OCI-LY7 (cell line): ENCODE measurements at regions not wholly inside any gene's neighbourhood (a gene's known extent, or its start where the extent isn't known, plus 50 kb on each side); places are given as distances from the start of the nearest gene placed in this dataset.

Source experiments
- BruUV-seq: library from RNA; stranded (reverse); fragments of 400-500 nt; replicated peaks from 2 replicates; lab custom pipeline; 2021; lab: Mats Ljungman, UMichigan
- CTCF ChIA-PET: fragments of 300-600 bp; sonication (Branson Sonifier 250); formaldehyde crosslinking; loops from one replicate; lab custom pipeline; 2022; ENCODE audit warnings: antibody characterized with exemption; ENCODE audit not compliant: unreplicated experiment; lab: Charles Lee
- POLR2A ChIA-PET: fragments of 300-600 bp; sonication (Branson Sonifier 250); formaldehyde crosslinking; loops from one replicate; lab custom pipeline; 2022; ENCODE audit warnings: antibody characterized with exemption; lab: Charles Lee
- DNase-seq: peaks from one replicate; pipeline ENCODE4 v3.0.0-alpha.2; 2015; ENCODE audit warnings: low spot score
- H2AFZ ChIP-seq: fragments of 200-600 bp; sonication (generic), shearing (Covaris generic); 2 replicates; pipeline ENCODE4 v1.6.1; 2014; ENCODE audit warnings: mild to moderate bottlenecking, antibody characterized with exemption, low read length, moderate library complexity
- H3K27ac ChIP-seq: fragments of 200-600 bp; sonication (generic); 2 replicates; pipeline ENCODE4 v1.5.1; 2014; ENCODE audit warnings: mixed run types, low read depth, mild to moderate bottlenecking, moderate library complexity, low read length, inconsistent platforms; ENCODE audit not compliant: poor library complexity, severe bottlenecking
- H3K36me3 ChIP-seq: fragments of 200-600 bp; sonication (generic); 2 replicates; pipeline ENCODE4 v1.6.1; 2014; ENCODE audit warnings: mild to moderate bottlenecking, antibody characterized with exemption, low read length, moderate library complexity, mixed read lengths; ENCODE audit not compliant: insufficient read depth
- H3K4me1 ChIP-seq: fragments of 200-600 bp; sonication (generic); 2 replicates; pipeline ENCODE4 v1.5.1; 2014; ENCODE audit warnings: mild to moderate bottlenecking, low read length; ENCODE audit not compliant: insufficient read depth, poor library complexity, severe bottlenecking
- H3K4me2 ChIP-seq: fragments of 200-600 bp; sonication (generic); 2 replicates; pipeline ENCODE4 v1.6.1; 2014; ENCODE audit warnings: mild to moderate bottlenecking, low read length
- H3K4me3 ChIP-seq: fragments of 200-600 bp; sonication (generic); 2 replicates; pipeline ENCODE4 v1.5.1; 2014; ENCODE audit warnings: mild to moderate bottlenecking, low read depth, low read length; ENCODE audit not compliant: poor library complexity, severe bottlenecking
- H3K79me2 ChIP-seq: fragments of 200-600 bp; sonication (generic); 2 replicates; pipeline ENCODE4 v1.6.1; 2016; ENCODE audit warnings: low read depth, mild to moderate bottlenecking, low read length, moderate library complexity, mixed read lengths; ENCODE audit not compliant: insufficient read depth
- H3K9me2 ChIP-seq: fragments of 200-600 bp; sonication (generic); 2 replicates; pipeline ENCODE4 v1.6.1; 2016; ENCODE audit warnings: mild to moderate bottlenecking, low read length, mixed read lengths; ENCODE audit not compliant: insufficient read depth
- H3K9me3 ChIP-seq: fragments of 200-600 bp; sonication (generic); 2 replicates; pipeline ENCODE4 v1.6.1; 2014; ENCODE audit warnings: mild to moderate bottlenecking, mixed run types, low read length, mixed read lengths
- H4K20me1 ChIP-seq: fragments of 200-600 bp; sonication (generic); 2 replicates; pipeline ENCODE4 v1.6.1; 2014; ENCODE audit warnings: mild to moderate bottlenecking, antibody characterized with exemption, low read length, moderate library complexity, mixed read lengths; ENCODE audit not compliant: insufficient read depth
- CTCF ChIP-seq: fragments of 200-600 bp; sonication (generic); conservative IDR thresholded peaks from 2 replicates; pipeline ENCODE4 v1.5.1; 2014; ENCODE audit warnings: mild to moderate bottlenecking, antibody characterized with exemption, low read length, moderate library complexity, mixed read lengths
- EZH2phosphoT487 ChIP-seq: fragments of 200-600 bp; sonication (generic); IDR thresholded peaks from 2 replicates; pipeline ENCODE4 v1.6.1; 2018; ENCODE audit warnings: low read depth, borderline replicate concordance, mild to moderate bottlenecking, mixed run types, antibody characterized with exemption, low read length, moderate library complexity, mixed read lengths
- intact Hi-C: fragments of 100-400 bp; cut with micrococcal nuclease; formaldehyde crosslinking; loops from one replicate; pipeline ENCODE4 v1.10.0; 2022; ENCODE audit not compliant: unreplicated experiment

- Histone ChIP-seq H3K9me3 (no peaks in the 10 kb centered on the region), H3K4me1 (no peaks in the 10 kb centered on the region), H3K4me3 (no peak overlapping the region), H3K9me2 (no peaks in the 10 kb centered on the region), H3K4me2 (no peak overlapping the region), H3K79me2 (no peaks in the 10 kb centered on the region), H3K27ac (no peak overlapping the region), H3K36me3 (no peaks in the 10 kb centered on the region), H4K20me1 (no peaks in the 10 kb centered on the region), H2AFZ (no peak overlapping the region)
- DNase-seq, result no peak
- intact Hi-C loops, result no loop called here
- TF ChIP-seq CTCF, result no peak
- TF ChIP-seq EZH2phosphoT487, result no peak
- no TSS peak for BruUV-seq
- CTCF ChIA-PET, result no interaction called here
- POLR2A ChIA-PET, result no interaction called here
Observed at GRCh38 chr2:139403948-139404347, 623.8 kb upstream of the NXPH2 start.

- intact Hi-C loops, result no loop called here
- no peaks in the 10 kb centered on the region for H3K4me1 ChIP-seq
- H3K27ac ChIP-seq, result no peak overlapping the region
- no peaks in the 10 kb centered on the region for H4K20me1 ChIP-seq
- ChIA-PET CTCF (no interaction called here), POLR2A (interaction anchor here (0.6 to 0.7 kb wide), 2 partner anchors 35 to 170 kb away, joined by 3 read pairs; no protein-coding TSS in a partner anchor)
- no peaks in the 10 kb centered on the region for H3K36me3 ChIP-seq
- H3K4me3 ChIP-seq, result no peak overlapping the region
- no peaks in the 10 kb centered on the region for H3K79me2 ChIP-seq
- no TSS peak for BruUV-seq
- TF ChIP-seq CTCF (no peak), EZH2phosphoT487 (no peak)
- H3K9me3 ChIP-seq, result no peaks in the 10 kb centered on the region
- DNase-seq, result no peak
- no peak overlapping the region for H3K4me2 ChIP-seq
- H3K9me2 ChIP-seq, result no peaks in the 10 kb centered on the region; the same call in 1 of the 2 replicates
- no peak overlapping the region for H2AFZ ChIP-seq
Observed at GRCh38 chr2:139394801-139395200, 614.6 kb upstream of the NXPH2 start.

DNA sequence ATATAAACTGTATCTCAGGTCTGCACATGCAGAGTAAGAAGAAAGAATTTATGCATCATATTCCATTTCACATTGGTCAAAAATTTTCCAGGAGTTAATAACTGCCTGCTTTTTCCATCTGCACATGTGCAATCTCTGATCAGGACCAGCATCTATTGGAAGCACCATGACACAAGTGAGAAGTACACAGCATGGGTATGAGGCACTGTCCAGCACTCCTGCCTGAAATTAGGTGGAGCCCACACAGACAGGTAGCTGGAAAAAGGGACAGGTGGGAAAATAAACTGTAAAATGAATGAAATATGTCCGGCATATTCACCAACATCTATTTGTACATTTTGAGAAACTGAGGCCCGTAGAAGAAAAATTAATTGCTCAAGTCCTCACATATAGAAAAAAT, 609.2 kb upstream of the NXPH2 start:
- no peak for TF ChIP-seq CTCF
- TF ChIP-seq EZH2phosphoT487, result no peak
- CTCF ChIA-PET, result no interaction called here
- no peak overlapping the region for H3K4me2 ChIP-seq

More for the DNA sequence above, 609.2 kb upstream of the NXPH2 start:
- Histone ChIP-seq H4K20me1 (no peaks in the 10 kb centered on the region), H2AFZ (no peak overlapping the region), H3K4me3 (no peak overlapping the region), H3K27ac (no peak overlapping the region), H3K79me2 (no peaks in the 10 kb centered on the region), H3K9me2 (no peaks in the 10 kb centered on the region; the same call in 1 of the 2 replicates), H3K4me1 (no peaks in the 10 kb centered on the region), H3K9me3 (no peaks in the 10 kb centered on the region), H3K36me3 (no peaks in the 10 kb centered on the region)
- POLR2A ChIA-PET, result no interaction called here
- DNase-seq, result no peak
- intact Hi-C loops, result no loop called here
- no TSS peak for BruUV-seq
